ENCODE measurements at regions not wholly inside any gene's neighbourhood (a gene's known extent, or its start where the extent isn't known, plus 50 kb on each side); places are given as distances from the start of the nearest gene placed in this dataset.

DNA sequence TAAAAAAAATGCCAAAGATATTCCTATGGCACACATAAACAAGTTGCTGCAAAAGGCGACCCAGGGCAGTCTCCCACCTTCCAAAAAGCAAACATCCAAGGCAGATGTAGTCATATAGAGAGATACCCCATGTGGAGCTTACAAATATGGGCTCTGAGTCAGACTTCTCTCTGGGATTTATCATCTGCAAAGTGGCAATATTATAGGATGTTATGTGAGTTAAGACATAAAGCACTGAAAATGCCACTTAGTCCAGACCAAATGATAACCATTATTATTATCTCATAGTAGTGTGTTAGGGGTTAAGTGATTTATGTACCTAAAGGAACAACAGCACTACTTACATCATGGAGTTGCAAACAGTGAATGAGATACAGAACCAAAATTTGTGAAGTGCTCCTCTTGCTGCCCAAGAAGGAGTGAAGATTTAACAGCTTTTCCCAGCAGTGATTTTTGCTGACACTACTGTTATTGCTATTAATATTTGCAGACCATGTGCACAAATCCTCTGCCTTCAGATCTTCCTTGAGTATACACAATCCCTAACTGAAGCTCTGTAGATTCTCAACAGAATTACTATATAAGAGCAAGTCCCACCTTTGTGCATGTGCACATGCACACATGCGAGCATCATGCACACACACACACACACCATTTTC, 560.0 kb upstream of the SALL1 start:
- no peak for FAIRE-seq

DNA sequence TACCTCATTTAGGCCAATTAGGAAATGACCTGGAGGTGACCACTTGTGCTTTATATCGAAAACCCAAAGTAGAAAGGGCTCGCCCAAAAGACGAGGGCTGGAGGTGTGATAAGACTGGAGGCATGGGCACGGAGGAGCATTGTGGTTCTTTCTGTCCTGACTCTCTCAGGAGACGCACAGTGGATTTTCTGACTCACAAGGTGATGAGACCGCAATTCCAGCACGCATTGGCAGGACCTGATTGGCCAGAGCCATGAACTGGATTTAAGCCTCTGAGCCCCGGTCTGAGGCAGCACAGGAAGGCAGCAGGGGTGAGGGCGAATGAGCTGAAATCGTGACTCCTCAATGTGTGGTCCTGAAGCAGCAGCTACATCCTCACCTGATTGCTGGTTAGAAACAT, 559.1 kb upstream of the SALL1 start:
- no peak for FAIRE-seq

DNA sequence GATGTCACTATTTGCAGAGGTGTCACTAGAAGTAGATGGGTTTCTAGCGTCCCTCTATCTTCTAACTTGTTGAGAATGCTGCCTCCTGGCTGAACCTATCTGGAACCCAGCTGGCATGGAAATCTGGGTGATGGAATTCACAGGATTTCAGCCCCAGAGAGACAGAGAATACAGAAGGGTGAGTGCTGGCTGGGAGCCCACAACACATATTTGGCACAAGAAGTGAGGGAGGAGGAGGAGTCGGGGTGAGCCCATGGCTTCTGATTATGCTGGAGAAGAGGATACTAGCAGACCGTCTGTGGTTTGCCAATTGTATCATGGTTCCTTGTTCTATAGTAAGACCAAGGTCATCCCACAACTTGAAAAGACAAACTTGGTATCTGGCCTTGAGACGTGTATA, 557.8 kb upstream of the SALL1 start:
- FAIRE-seq = no peak

DNA sequence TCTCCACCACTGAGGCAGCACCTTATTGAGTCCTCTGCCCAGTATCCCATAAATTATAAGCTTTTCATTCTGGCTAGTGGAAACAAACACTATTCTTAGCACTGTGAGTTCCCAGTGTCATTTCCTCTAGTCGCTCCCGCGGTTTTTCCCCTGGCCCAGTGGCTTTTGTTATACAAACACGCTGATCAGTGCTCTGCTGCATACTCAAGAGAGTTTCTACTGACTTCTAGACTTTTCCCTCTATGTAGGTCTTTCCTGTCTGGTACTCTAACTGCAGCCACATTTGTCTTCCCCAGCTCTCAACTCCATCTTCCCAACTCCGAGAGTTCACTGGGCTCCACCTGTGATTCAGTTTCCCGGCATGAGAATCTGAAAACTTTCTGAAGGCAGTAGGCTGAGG, 556.6 kb upstream of the SALL1 start:
- no peak for FAIRE-seq

DNA sequence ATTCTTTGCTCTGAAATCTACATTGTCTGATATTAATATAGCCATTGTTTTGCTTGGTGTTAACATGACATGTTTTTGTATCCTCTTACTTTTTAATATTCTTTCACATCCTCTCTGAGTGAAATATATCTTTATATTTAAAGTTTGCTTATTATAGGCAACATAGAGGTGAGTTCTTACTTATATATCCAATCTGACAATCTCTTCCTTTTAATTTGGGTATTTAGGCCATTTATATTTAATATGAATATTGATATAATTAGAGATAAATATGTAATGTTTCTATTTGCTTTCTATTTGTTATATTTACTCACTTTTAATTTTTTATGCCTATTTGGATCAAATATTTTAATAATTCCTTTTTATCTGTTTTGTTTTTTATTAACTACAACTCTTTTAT, 554.1 kb upstream of the SALL1 start:
- FAIRE-seq = no peak

DNA sequence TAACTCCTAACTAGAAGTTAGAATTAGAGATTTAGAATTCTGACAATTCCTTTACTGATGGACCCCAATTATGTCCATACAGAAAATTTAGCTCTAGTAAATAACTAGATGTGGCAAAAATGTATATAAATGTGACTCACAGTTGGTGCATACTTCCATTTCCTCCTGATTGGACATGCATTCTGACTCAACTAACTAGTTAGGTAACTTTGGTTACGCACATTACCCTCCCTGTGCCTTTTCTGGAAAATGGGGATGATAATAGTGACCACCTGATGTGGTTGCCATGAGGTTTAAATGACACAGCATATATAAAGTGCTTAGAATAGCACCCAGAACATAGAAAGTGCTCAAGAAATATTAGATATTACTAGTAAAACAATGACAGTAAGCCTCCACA, 550.0 kb upstream of the SALL1 start:
- FAIRE-seq = no peak

DNA sequence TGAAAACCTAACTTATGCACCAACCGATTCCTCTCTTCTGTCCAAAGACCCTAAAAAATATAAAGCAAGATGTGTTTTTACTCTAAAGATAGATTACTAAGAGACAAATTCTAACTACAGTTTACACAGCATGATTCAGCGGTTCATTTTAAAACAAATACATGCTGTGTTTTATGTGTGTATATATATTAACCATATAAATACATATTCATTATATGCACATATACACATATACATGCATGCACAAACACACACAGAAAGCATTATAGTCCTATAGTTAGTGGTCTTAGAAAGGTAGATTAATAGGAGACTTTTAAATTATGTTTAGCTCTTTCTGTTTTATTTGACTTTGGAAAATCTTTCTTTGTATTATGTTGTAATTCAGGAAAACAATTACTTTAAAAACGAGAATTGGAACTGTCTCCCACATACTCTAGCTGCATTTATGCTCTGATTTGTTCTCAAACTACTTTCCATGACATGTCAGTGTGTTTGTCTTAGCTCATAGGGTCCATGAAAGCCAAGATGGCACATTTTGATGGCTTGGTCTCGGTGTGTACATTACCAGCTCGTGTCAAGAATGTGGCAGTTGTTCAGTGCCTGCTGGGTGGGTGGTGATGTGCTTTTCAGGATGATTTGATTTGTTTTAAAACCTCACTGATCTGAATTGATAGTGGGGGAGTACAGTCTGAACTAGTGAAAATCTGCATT, 548.8 kb upstream of the SALL1 start:
- no peak for FAIRE-seq

DNA sequence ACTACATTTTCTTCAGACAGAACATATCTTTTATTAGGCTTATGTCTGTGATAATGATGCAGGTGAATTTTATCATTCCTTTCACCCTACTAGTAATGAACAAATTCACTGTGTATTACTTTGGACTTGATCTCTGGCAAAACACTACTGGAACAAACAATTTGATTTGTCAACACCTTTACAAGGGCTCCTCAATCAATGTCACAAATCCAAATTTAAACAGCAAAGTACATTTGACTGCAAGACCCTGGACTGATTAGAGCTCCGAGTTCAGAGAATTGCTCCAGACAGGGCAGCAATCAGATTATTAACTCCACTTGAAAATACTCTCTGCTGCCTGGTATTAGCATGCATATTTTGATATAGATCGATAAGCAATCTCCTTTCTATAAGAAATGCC, 547.6 kb upstream of the SALL1 start:
- FAIRE-seq = no peak

DNA sequence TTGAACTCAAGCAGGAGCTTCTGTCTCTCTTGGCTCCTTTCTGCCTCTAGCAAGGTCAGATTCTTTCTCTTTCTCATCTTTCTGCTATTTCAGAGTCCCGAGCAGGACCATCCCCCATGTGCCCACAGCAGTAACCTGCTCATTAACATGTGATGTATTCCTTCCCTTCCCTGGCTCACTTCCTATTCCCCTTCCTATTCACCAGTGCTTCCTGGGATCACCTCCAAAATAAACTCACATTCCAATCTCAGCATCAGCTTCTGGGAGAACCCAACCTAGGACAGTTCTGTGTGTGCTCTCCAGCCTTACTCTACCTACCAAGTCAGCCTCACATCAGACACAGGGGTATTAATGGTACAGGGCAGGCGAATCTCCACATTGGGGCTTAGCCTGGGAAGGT, 546.4 kb upstream of the SALL1 start:
- no peak for FAIRE-seq

DNA sequence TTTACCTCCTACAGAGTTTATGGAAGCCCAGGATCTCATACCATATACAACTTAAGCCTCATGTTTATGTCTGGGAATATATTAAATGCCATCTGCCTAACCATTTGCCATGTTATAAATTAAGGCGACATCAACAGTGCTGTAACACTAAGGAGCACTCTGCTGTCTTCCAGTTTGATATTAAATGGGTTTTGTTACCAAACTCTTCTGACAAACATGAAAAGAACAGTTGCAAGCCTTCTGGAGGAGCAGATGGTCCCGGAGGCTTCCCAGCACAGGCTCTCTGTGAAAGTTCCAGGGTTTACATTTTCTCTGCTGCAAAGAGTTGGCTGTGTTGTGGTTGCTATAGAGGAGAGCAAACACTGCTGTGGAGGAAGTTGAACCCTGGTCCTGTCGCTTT, 545.3 kb upstream of the SALL1 start:
- no peak for FAIRE-seq

DNA sequence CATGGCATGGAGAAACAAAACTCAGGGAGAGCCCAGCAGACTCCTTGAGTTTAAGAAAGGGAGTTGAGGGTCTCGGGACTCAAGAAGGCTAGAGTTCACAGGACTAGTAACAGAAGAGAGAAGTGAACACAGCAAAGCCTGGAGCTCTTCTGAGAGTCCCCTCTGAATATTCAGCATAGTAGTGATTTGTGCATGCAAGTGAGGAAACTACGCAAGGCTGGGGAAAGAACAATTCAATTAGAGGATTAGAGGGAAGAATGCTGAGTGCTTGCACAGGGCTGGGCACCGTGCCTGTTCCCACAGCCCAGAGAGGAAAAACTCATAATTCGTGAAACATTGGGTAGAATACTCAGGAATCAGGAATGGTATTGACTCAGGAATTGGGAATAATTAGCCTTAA, 540.0 kb upstream of the SALL1 start:
- FAIRE-seq = no peak

DNA sequence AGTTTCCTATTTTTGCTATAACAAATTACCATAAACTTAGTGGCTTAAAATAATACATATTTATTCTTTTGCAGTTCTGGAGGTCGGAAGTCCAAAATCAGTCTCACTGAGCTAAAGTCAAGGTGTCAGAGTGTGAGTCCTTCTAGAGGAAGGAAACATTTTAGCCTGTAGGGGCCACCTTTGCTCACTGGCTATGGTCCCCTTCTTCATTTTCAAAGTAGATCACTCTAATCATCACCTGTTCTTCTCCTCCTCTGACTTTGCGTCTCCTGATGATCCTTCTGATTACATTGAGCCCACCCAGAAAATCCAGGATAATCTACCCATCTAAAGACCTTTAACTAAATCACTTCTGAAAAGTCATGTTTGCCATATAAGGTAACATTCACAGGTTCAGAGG, 534.4 kb upstream of the SALL1 start:
- no peak for FAIRE-seq

DNA sequence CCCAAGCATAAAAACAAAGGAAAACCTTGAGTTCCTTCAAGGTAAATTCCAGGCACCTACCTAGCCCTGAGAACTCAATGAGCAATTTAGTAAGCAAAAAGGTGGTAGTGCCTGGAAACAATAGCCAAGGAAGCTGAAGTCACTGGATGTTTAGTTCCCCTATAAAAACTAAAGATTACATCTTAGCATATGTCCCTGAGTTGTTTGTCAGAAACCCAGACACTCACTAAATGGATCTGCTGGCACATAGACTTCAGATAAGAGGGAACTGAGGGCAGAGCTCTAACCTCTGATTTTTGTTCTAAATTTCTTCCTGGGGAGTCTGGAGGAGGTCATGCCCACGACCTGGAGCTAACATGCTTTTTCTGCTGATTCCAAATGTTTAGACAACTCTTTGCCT, 532.8 kb upstream of the SALL1 start:
- FAIRE-seq = no peak

DNA sequence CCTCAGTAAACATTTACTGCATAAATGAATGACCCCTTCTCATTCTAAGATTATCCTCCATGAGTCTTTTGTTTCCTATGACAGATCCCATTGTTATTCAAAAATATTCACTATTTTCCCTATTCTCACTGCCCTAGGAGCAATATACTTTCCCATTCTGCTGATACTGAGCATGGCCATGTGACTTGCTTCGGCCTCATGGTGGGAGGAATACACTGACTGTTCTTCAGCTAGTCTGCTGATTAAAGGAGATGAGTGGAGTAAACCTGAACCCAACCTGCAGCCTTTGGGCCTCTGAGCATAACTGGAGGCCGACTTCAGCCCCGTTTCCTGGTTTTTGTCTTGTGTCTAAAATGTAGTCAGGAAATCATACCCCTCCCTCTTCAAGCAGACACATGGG, 531.8 kb upstream of the SALL1 start:
- FAIRE-seq = no peak

DNA sequence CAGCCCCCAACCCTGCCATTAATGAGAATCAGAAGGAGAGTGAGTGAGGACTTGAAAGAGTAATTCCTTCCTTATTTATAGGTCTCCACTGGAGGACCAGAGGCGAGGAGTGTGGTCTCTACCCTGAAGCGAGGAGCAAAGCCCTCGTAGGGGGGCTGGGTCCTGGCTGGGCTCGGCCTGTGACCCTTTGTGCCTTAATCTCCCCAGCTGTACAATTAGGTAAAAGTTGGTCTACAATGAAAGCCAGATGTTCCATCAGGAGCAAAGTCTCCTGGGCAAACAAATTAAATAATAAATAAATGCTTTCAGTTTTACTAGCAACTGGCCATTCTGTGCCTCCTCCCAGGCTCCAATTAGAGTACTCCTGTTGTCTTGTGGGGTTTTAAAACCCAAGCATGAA, 523.5 kb upstream of the SALL1 start:
- no peak for FAIRE-seq

DNA sequence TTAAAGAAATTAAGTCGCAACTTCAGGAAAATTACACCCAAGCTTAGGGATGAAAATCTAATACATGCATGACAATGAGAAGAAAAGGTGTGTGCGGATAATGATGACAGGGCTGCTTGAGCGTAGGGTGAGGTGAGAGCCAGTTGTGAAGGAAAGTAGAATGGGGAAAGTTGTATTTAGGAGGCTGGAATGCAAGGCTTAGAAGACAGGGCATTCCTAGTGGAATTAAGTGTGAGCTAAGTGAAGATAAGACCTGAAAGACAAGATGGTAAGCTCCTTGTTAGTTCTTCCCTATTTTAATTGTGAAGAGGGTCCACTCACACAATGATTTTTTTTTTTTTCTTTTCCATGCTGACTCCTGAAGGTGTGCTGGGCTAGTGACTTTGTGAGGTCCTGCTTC, 519.5 kb upstream of the SALL1 start:
- no peak for FAIRE-seq

DNA sequence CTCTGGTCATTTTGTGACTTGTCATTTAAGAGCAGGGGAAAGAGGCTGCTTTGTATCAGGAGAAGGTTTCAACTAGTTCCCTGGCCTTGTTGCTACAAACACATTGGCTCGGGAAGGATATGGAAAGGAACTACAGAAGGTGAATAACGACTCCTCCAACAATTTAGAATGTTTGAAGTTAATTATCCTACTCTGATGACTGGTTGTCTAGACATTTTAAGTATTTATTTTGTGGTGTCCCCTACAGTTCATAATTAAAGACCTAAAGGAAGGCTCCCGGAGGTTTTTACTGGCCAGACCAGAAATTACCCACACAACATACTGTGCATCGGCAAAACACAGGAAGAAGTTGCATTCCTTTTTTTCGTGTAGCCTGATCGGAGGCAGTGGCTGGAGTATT, 515.8 kb upstream of the SALL1 start:
- no peak for FAIRE-seq

DNA sequence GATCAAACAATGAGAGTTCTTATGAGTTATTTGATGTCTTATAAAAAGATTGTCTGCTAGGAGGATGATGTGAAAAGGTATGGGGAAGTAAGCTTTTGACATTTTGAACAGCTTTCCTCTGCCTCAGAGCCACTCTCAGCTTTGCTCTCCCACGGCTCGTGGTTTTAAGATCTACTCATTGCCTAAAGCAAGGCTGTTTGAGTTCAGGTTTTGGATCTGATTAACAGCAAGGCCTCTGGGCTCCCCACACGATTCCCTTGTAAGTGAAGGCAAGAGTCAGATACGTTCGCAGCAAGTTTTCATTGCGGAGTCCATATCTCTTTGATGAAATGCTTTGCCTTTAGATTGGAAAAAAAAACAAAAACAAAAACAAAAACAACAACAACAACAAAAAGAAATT, 515.0 kb upstream of the SALL1 start:
- FAIRE-seq = no peak

DNA sequence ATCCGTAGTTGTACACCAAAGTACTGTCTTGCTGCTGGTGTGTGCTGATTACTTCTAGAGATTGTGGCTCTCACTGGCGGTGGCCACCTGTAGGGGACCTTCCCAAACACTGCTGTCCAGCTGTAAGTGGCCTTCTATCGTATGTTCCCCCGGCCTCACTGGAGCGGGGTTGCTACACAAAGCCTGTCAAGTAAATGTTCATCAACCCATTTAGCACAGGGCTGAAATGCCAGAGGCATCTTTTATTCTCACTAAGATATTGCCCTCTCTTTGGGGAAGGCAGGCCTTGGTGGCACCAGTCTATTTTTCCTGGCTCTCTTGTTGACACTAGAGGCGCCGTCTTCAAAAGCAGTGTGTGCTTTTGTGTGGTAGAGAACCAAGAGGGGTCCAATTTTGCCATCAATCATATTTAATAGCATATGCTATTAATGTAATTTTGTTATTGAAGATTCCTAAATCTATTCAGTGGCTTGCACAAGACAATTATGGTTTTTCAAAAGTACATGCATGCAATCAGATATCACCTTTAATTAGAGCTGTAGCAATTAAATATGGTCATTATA, 514.4 kb upstream of the SALL1 start:
- FAIRE-seq = no peak

DNA sequence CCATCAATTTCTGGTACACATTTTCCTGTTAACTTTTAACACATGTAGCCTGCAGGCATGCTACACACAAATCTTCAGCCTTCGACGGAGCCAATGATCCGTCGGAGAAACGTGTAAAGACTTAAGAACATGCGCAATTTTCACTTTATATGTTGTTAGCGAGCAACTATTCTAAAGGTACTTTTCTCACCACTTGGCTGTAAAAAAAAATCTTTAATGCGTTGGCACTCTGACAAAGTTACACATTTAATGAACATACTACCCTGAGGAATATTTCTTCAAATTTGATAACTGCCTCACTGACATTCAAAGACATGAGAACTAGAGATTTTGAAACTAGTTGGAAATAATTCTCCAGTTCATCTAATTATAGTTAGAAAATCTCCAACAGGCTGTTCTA, 507.5 kb upstream of the SALL1 start:
- FAIRE-seq = no peak

DNA sequence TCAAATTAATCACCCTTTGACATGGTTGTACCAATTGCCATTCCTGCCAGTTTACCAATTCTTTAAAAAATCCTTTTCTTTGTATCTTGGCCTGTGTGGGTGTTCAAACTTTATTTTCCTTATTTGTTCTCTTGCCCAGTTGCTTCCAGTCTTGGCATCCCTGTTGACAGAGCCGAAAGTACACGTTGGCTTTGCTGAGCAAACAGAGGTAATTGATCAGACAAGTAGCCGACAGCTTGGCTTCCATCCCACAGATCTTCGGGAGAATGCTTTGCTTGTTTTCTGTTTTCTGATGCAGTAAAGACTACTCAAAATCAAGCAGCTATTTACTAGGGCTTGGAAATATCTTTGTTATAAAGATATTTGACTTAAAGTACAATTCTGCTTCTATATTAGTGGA, 506.8 kb upstream of the SALL1 start:
- no peak for FAIRE-seq

DNA sequence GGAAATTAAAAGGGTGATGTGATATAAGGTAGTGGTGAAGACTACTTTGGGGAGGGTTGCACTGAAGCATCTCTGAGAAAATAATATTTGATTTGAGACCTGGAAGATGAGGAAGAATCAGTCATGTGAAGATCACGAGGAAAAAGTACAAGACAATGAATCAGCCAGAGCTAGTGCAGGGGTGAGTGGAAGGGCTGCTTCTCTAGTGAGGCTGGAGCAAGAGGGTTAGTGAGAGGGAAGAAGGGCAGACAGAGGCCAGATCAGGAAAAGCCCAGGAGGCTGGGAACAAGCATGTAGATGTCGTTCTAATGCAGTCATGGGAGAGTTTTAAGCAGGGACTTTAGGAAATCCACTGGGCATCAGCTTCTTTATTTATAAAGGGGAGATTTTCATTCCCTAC, 504.2 kb upstream of the SALL1 start:
- FAIRE-seq = no peak

DNA sequence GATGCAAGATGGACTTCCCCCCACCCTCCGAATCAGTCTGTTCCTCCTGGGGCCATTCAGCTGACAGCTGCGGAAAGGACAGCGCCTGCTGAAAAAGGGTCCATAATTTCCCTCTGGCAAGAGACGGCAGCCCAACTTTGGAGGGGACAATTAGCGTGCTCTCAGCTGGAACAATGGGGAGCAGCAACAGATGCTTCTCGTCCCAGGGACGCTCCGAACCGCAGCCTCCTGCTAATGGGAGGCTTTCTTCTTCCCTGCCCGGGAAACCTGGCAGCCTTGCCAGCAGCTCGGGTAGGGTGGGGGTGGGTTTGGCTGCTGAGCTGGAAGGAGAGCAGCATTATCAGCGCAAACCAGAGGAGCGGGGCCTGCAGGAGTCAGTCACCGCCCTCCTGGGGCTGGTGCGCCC, 500.0 kb upstream of the SALL1 start:
- no peak for FAIRE-seq

DNA sequence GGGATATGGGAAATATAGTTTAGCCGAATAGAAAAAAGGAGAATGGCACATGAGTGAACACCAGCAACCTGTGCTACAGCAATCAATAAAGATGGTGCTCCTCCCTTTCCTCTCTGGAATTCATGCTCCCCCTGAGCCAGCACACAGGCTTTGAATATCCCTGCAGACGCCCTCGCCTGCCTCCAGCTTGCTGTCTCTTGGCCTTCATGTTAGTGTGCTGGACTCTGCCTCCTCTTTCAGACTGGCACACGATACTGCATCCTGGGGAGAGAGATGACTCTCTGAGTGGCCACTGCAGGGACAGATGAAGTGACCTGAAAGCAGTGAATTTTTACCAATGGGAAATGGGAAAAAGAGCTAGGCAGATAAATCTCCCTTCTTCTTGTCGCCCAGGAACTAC, 498.6 kb upstream of the SALL1 start:
- no peak for FAIRE-seq

DNA sequence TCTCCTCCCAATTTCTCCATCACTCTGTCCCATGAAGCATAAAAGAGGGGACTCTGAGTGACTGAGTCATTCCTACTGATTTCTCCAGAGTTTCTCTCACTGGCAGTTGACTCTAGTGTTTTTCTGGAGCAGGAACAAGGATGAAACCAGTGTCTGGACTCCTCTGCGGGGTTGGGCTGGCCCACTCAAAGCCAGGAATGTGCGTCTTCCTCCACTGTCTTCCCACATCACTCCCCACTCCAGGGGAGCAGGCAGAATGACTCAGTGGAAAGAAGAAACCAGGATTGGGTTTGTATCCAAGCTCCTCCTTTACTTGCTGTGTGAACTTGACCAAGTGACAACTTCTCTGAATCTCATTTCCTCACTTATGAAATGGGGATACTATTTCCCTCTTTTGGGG, 497.5 kb upstream of the SALL1 start:
- FAIRE-seq = no peak

Data from A204.1 (cell line).